A549 (cell line): ENCODE measurements at regions not wholly inside any gene's neighbourhood (a gene's known extent, or its start where the extent isn't known, plus 50 kb on each side); places are given as distances from the start of the nearest gene placed in this dataset.

Experiments used
- ATAC-seq, 2 experiments: fragments of 200-7000 bp in 1 of 2; fragments of >200 bp in 1 of 2; cut with Nextera tagmentation in 1 of 2; cut with Tn5 transposase in 1 of 2; 3 replicates each; pipeline versions ENCODE4 v1.8.0 to v1.9.1; 2018 to 2020; ENCODE audit warnings: mild to moderate bottlenecking in 1 of 2, moderate library complexity in 1 of 2
- CTCF ChIA-PET: fragments of 300-600 bp; sonication (Branson Sonifier 250); formaldehyde crosslinking; extraction: SDS; loops from one replicate; lab custom pipeline; 2021; ENCODE audit warnings: antibody characterized with exemption, inconsistent platforms; lab: Yijun Ruan, JAX
- POLR2A ChIA-PET: fragments of 350-600 bp; formaldehyde crosslinking; extraction: SDS; loops from one replicate; lab custom pipeline; 2021; ENCODE audit warnings: antibody characterized with exemption, inconsistent platforms; lab: Yijun Ruan, JAX
- DNase-seq, 2 experiments: peaks; one replicate each; pipeline versions ENCODE4 v3.0.0 to v3.0.0-alpha.2; 2011 to 2016; ENCODE audit warnings: low read depth in 1 of 2, low spot score in 1 of 2
- FAIRE-seq: peaks from 2 replicates; lab custom pipeline; 2011; peaks lifted over from hg19 to GRCh38; lab: Jason Lieb, UNC
- H3K27ac ChIP-seq, 2 experiments: fragments of >200 bp; sonication (Bioruptor Twin); formaldehyde crosslinking; 3 replicates each; pipeline ENCODE4 v1.5.1; 2016 to 2017
- H3K4me1 ChIP-seq: fragments of >200 bp; sonication (Bioruptor Twin); formaldehyde crosslinking; 3 replicates; pipeline ENCODE4 v1.6.1; 2016
- H3K4me2 ChIP-seq: fragments of >200 bp; sonication (Bioruptor Twin); formaldehyde crosslinking; 3 replicates; pipeline ENCODE4 v1.6.1; 2016
- H3K4me3 ChIP-seq: fragments of >200 bp; sonication (Bioruptor Twin); formaldehyde crosslinking; 3 replicates; pipeline ENCODE4 v1.5.1; 2016
- H3K9me3 ChIP-seq: fragments of >200 bp; sonication (Bioruptor Twin); formaldehyde crosslinking; 3 replicates; pipeline ENCODE4 v1.6.1; 2016
- CBX8 ChIP-seq: fragments of 200-600 bp; sonication (generic); IDR thresholded peaks from 2 replicates; pipeline ENCODE4 v1.6.1; 2016
- CHD4 ChIP-seq: fragments of 200-600 bp; sonication (generic); IDR thresholded peaks from 2 replicates; pipeline ENCODE4 v1.6.1; 2016; ENCODE audit warnings: antibody characterized with exemption, mild to moderate bottlenecking, borderline replicate concordance
- EHMT2 ChIP-seq: fragments of 200-600 bp; sonication (generic); IDR thresholded peaks from 2 replicates; pipeline ENCODE4 v1.6.1; 2016; ENCODE audit warnings: antibody characterized with exemption, low read depth, mild to moderate bottlenecking, moderate library complexity
- ELK1 ChIP-seq: fragments of 150-350 bp; IDR thresholded peaks from 2 replicates; pipeline ENCODE4 v1.6.1; 2014; ENCODE audit warnings: low read depth, mild to moderate bottlenecking, low read length
- HEYL ChIP-seq: fragments of 250-450 bp; sonication (Bioruptor Pico); IDR thresholded peaks from 2 replicates; pipeline ENCODE4 v1.8.0; 2021; ENCODE audit warnings: mild to moderate bottlenecking, moderate library complexity
- HOXA7 ChIP-seq: fragments of 250-450 bp; sonication (Bioruptor Pico); IDR thresholded peaks from 2 replicates; pipeline ENCODE4 v1.5.0; 2020; ENCODE audit warnings: mild to moderate bottlenecking, moderate library complexity
- JUNB ChIP-seq: fragments of >200 bp; sonication (Bioruptor Twin); formaldehyde crosslinking; IDR thresholded peaks from 2 replicates; pipeline ENCODE4 v1.6.1; 2016
- KDM1A ChIP-seq: fragments of 200-600 bp; sonication (generic); IDR thresholded peaks from 2 replicates; pipeline ENCODE4 v1.6.1; 2016; ENCODE audit warnings: low read depth, mild to moderate bottlenecking
- NR3C1 ChIP-seq: fragments of >200 bp; sonication (Bioruptor Twin); formaldehyde crosslinking; IDR thresholded peaks from 3 replicates; pipeline ENCODE4 v1.6.1; 2017
- PHF8 ChIP-seq: fragments of 200-600 bp; sonication (generic); IDR thresholded peaks from 2 replicates; pipeline ENCODE4 v1.6.1; 2016; ENCODE audit warnings: low read depth, mild to moderate bottlenecking, antibody characterized with exemption, moderate library complexity, borderline replicate concordance
- POLR2A ChIP-seq: IDR thresholded peaks from 2 replicates; pipeline ENCODE4 v1.6.1; 2012; ENCODE audit warnings: mild to moderate bottlenecking, low read length
- POLR2AphosphoS2 ChIP-seq: conservative IDR thresholded peaks from 2 replicates; pipeline ENCODE4 v1.6.1; 2012; ENCODE audit warnings: low read length, improper control_type of control experiment, inconsistent platforms
- RCOR1 ChIP-seq: fragments of 150-350 bp; IDR thresholded peaks from 2 replicates; pipeline ENCODE4 v1.6.1; 2014; ENCODE audit warnings: antibody characterized with exemption, low read length, low read depth
- SMC3 ChIP-seq: fragments of >200 bp; sonication (Bioruptor Twin); formaldehyde crosslinking; IDR thresholded peaks from 3 replicates; pipeline ENCODE4 v1.6.1; 2018; ENCODE audit warnings: inconsistent platforms
- SREBF2 ChIP-seq: fragments of 450-650 bp; IDR thresholded peaks from 2 replicates; pipeline ENCODE4 v1.6.1; 2014; ENCODE audit warnings: mild to moderate bottlenecking, moderate library complexity
- TP53 ChIP-seq: fragments of 250-450 bp; sonication (Bioruptor Pico); IDR thresholded peaks from 2 replicates; pipeline ENCODE4 v1.5.0; 2021; ENCODE audit warnings: mild to moderate bottlenecking, moderate library complexity
- ZC3H11A ChIP-seq: fragments of 450-650 bp; IDR thresholded peaks from 2 replicates; pipeline ENCODE4 v1.6.1; 2014; ENCODE audit warnings: antibody characterized with exemption, mild to moderate bottlenecking
- WGBS: methylation state at CpG from one replicate; pipeline ENCODE4 v1.1.6; 2017; ENCODE audit errors: missing lambda C conversion rate; 5-methylcytosine and 5-hydroxymethylcytosine counted together
- TF ChIP-seq, protein P1 (sequence below): fragments of 200-600 bp; sonication (generic); IDR thresholded peaks from 2 replicates; pipeline ENCODE4 v1.6.1; 2016; ENCODE audit warnings: antibody characterized with exemption, mild to moderate bottlenecking, moderate library complexity
- TF ChIP-seq, protein P2 (sequence below): fragments of >200 bp; sonication (Bioruptor Twin); formaldehyde crosslinking; IDR thresholded peaks from 3 replicates; pipeline ENCODE4 v1.6.1; 2016

GRCh38 chr2:215205787-215206186 lies 67.4 kb upstream of the ABCA12 start:
- Histone ChIP-seq H3K9me3 (peaks cover 2% of the 10 kb centered on the region; the same call in 1 of the 3 replicates), H3K4me2 (no peak overlapping the region), H3K4me3 (no peak overlapping the region), H3K4me1 (no peaks in the 10 kb centered on the region), H3K27ac (no peak overlapping the region)
- POLR2A ChIA-PET, result interaction anchor here (0.6 kb wide), 1 partner anchor 26 kb away, joined by 3 read pairs; no protein-coding TSS in a partner anchor
- FAIRE-seq (no peak), DNase-seq (no peak), ATAC-seq (no peak)
- CTCF ChIA-PET, result no interaction called here
- WGBS, result 42% methylated on average over 4 of the region's 4 CpGs
- no peak for TF ChIP-seq PHF8
- TF ChIP-seq, protein P1, sequence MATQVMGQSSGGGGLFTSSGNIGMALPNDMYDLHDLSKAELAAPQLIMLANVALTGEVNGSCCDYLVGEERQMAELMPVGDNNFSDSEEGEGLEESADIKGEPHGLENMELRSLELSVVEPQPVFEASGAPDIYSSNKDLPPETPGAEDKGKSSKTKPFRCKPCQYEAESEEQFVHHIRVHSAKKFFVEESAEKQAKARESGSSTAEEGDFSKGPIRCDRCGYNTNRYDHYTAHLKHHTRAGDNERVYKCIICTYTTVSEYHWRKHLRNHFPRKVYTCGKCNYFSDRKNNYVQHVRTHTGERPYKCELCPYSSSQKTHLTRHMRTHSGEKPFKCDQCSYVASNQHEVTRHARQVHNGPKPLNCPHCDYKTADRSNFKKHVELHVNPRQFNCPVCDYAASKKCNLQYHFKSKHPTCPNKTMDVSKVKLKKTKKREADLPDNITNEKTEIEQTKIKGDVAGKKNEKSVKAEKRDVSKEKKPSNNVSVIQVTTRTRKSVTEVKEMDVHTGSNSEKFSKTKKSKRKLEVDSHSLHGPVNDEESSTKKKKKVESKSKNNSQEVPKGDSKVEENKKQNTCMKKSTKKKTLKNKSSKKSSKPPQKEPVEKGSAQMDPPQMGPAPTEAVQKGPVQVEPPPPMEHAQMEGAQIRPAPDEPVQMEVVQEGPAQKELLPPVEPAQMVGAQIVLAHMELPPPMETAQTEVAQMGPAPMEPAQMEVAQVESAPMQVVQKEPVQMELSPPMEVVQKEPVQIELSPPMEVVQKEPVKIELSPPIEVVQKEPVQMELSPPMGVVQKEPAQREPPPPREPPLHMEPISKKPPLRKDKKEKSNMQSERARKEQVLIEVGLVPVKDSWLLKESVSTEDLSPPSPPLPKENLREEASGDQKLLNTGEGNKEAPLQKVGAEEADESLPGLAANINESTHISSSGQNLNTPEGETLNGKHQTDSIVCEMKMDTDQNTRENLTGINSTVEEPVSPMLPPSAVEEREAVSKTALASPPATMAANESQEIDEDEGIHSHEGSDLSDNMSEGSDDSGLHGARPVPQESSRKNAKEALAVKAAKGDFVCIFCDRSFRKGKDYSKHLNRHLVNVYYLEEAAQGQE, result no peak
- no peak for TF ChIP-seq POLR2A
- no peak for TF ChIP-seq JUNB
- TF ChIP-seq TP53 (CRISPR knock-in tag), result no peak
- TF ChIP-seq NR3C1, result no peak
- no peak for TF ChIP-seq HOXA7 (CRISPR knock-in tag)
- TF ChIP-seq KDM1A, result no peak
- TF ChIP-seq ZC3H11A, result no peak

- TF ChIP-seq RCOR1, result no peak
- TF ChIP-seq HOXA7 (CRISPR knock-in tag), result no peak
- TF ChIP-seq SREBF2, result no peak
- TF ChIP-seq CBX8, result no peak
- TF ChIP-seq CHD4, result no peak
- no peak for TF ChIP-seq PHF8
- no peak for TF ChIP-seq EHMT2
- TF ChIP-seq, protein P2, sequence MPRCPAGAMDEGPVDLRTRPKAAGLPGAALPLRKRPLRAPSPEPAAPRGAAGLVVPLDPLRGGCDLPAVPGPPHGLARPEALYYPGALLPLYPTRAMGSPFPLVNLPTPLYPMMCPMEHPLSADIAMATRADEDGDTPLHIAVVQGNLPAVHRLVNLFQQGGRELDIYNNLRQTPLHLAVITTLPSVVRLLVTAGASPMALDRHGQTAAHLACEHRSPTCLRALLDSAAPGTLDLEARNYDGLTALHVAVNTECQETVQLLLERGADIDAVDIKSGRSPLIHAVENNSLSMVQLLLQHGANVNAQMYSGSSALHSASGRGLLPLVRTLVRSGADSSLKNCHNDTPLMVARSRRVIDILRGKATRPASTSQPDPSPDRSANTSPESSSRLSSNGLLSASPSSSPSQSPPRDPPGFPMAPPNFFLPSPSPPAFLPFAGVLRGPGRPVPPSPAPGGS, result no peak
- TF ChIP-seq ELK1, result no peak
- no peak for TF ChIP-seq HEYL (CRISPR knock-in tag)
- Histone ChIP-seq H3K4me1 (no peaks in the 10 kb centered on the region), H3K4me3 (no peak overlapping the region), H3K9me3 (no peaks in the 10 kb centered on the region), H3K27ac (no peak overlapping the region), H3K4me2 (no peak overlapping the region)
- FAIRE-seq (no peak), ATAC-seq (no peak), DNase-seq (no peak)
- WGBS, result 58% methylated on average over 2 of the region's 2 CpGs
- CTCF ChIA-PET, result no interaction called here
- POLR2A ChIA-PET, result no interaction called here
Observed at GRCh38 chr2:215191477-215191876, 53.1 kb upstream of the ABCA12 start.

DNA sequence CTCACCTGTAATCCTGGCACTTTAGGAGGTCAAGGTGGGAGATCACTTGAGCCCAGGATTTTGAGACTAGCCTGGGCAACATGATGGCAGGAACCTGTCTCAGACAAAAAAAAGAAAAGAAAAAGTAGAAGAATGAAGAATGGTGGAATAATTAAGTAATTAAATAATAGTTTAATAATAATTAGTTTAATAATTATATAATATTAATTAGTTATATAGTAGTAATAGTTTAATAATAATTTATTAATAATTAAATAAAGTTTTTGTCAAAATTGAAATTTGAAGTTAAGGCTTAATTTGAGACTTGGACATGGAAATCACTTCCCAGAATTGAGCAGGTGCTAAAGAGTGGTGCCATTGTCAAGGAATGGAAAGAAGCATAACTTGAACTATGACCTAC lies 52.2 kb upstream of the ABCA12 start:
- FAIRE-seq (no peak), DNase-seq (no peak), ATAC-seq (no peak)
- H3K4me1 ChIP-seq, result no peaks in the 10 kb centered on the region
- no peak overlapping the region for H3K4me2 ChIP-seq
- ChIA-PET POLR2A (no interaction called here), CTCF (no interaction called here)
- TF ChIP-seq POLR2AphosphoS2 (no peak), SMC3 (no peak), KDM1A (no peak), HEYL (CRISPR knock-in tag) (no peak)
- H3K9me3 ChIP-seq, result no peaks in the 10 kb centered on the region
- H3K4me3 ChIP-seq, result no peak overlapping the region
- H3K27ac ChIP-seq, result no peak overlapping the region
